ENCODE measurements at regions not wholly inside any gene's neighbourhood (a gene's known extent, or its start where the extent isn't known, plus 50 kb on each side); places are given as distances from the start of the nearest gene placed in this dataset.
"Not testable (repeated sequence)": the region's sequence is repeated elsewhere in the genome, so short reads cannot be mapped to it uniquely, and the experiment has no call there.

- FAIRE-seq (peak; percentile 58), DNase-seq (ENCODE audit: insufficient read length, low spot score) (no peak)
- no peak for TF ChIP-seq CTCF (IDR thresholded peaks at IDR 0.05; ENCODE audit: insufficient read depth, missing control alignments)
Measured at GRCh38 chr7:51850126-51850525, 533.5 kb upstream of the COBL start.

- TF ChIP-seq CTCF (IDR thresholded peaks at IDR 0.05; ENCODE audit: insufficient read depth, missing control alignments): no peak
- FAIRE-seq (no peak), DNase-seq (ENCODE audit: insufficient read length, low spot score) (no peak)
Measured at GRCh38 chr7:51847461-51848134, 531.0 kb upstream of the COBL start.

GRCh38 chr7:51839130-51839529 is 522.5 kb upstream of the COBL start:
- DNase-seq (ENCODE audit: insufficient read length, low spot score); FAIRE-seq: not testable (repeated sequence)

GRCh38 chr7:51827631-51828030 is 511.0 kb upstream of the COBL start:
- no peak for FAIRE-seq
- no peak for DNase-seq (ENCODE audit: insufficient read length, low spot score)
- TF ChIP-seq CTCF (IDR thresholded peaks at IDR 0.05; ENCODE audit: insufficient read depth, missing control alignments): no peak

- FAIRE-seq (no peak), DNase-seq (ENCODE audit: insufficient read length, low spot score) (no peak)
- TF ChIP-seq CTCF (IDR thresholded peaks at IDR 0.05; ENCODE audit: insufficient read depth, missing control alignments): no peak
Measured at GRCh38 chr7:51824050-51824449, 507.4 kb upstream of the COBL start.

GRCh38 chr7:51823437-51823836 is 506.8 kb upstream of the COBL start:
- DNase-seq (ENCODE audit: insufficient read length, low spot score) (no peak), FAIRE-seq (no peak)
- no peak for TF ChIP-seq CTCF (IDR thresholded peaks at IDR 0.05; ENCODE audit: insufficient read depth, missing control alignments)

- no peak for DNase-seq (ENCODE audit: insufficient read length, low spot score)
- TF ChIP-seq CTCF (IDR thresholded peaks at IDR 0.05; ENCODE audit: insufficient read depth, missing control alignments): no peak
- FAIRE-seq: no peak
Measured at GRCh38 chr7:51817694-51818225, 501.2 kb upstream of the COBL start.

GRCh38 chr7:51805783-51806431 is 489.3 kb upstream of the COBL start:
- not testable (repeated sequence) for FAIRE-seq; DNase-seq (ENCODE audit: insufficient read length, low spot score)

Data from D721Med (cell line).